Activated naive CD8-positive, alpha-beta T cell treated with anti-CD3 and anti-CD28 coated beads, Interleukin-2, amount 10 ng/mL, durations not matched to agents 7 days and 5 days (primary cell): ENCODE measurements at regions not wholly inside any gene's neighbourhood (a gene's known extent, or its start where the extent isn't known, plus 50 kb on each side); places are given as distances from the start of the nearest gene placed in this dataset.
"Not testable (repeated sequence)": the region's sequence is repeated elsewhere in the genome, so short reads cannot be mapped to it uniquely, and the experiment has no call there.

Source experiments
- ATAC-seq: fragments of 150-1000 bp; cut with Tn5 transposase; one replicate; pipeline ENCODE4 v1.10.0; 2021; ENCODE audit warnings: low read depth, moderate library complexity
- POLR2A ChIA-PET: fragments of 350-600 bp; sonication (Branson Sonifier 250); formaldehyde crosslinking; loops from one replicate; lab custom pipeline; 2021; ENCODE audit warnings: antibody characterized with exemption; lab: Charles Lee
- DNase-seq: peaks from one replicate; pipeline ENCODE4 v3.0.0; 2021
- H3K27ac Mint-ChIP-seq: one replicate; pipeline ENCODE4 v1.8.0; 2022; ENCODE audit warnings: mild to moderate bottlenecking, mixed read lengths
- H3K27me3 Mint-ChIP-seq: one replicate; pipeline ENCODE4 v1.8.0; 2022; ENCODE audit warnings: mild to moderate bottlenecking, moderate library complexity, mixed read lengths
- H3K36me3 Mint-ChIP-seq: one replicate; pipeline ENCODE4 v1.8.0; 2021; ENCODE audit warnings: mild to moderate bottlenecking, mixed read lengths
- H3K4me1 Mint-ChIP-seq: one replicate; pipeline ENCODE4 v1.8.0; 2021; ENCODE audit warnings: mixed read lengths
- H3K4me3 Mint-ChIP-seq: one replicate; pipeline ENCODE4 v1.8.0; 2022; ENCODE audit warnings: mild to moderate bottlenecking, moderate library complexity, mixed read lengths
- H3K9me3 Mint-ChIP-seq: one replicate; pipeline ENCODE4 v1.8.0; 2021; ENCODE audit warnings: mixed read lengths

- Mint-ChIP-seq H3K27me3 (no peaks in the 10 kb centered on the region), H3K27ac (no peak overlapping the region), H3K36me3 (no peaks in the 10 kb centered on the region), H3K4me3 (no peak overlapping the region), H3K4me1 (no peaks in the 10 kb centered on the region), H3K9me3 (peaks cover 10% of the 10 kb centered on the region)
- POLR2A ChIA-PET = no interaction called here
- no peak for DNase-seq
- no peak for ATAC-seq
Observed at GRCh38 chr2:57217013-57217412, 829.6 kb upstream of the VRK2 start.

DNA sequence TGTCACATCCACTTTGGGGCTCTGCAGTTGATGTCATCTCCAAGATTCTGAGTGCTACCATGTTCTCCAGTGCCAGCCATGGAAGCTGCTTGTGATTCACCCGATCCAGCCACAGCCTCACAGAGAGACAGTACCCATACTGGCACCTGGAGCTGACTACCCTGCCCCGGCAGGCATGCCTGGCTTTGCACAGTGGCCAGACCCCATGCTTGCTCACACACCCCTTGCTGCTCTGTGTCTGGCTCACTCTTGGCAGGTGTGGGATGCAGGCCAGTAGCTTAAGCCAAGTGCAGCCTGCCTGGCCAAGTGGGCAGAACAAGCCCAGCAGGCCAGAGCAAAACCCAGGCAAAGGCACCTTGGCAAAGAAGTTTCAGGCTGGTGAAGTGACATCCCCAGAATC, 828.4 kb upstream of the VRK2 start:
- H3K27me3 Mint-ChIP-seq = no peaks in the 10 kb centered on the region

GRCh38 chr2:57229706-57230105, 816.9 kb upstream of the VRK2 start:
- H3K36me3 Mint-ChIP-seq, POLR2A ChIA-PET, H3K9me3 Mint-ChIP-seq, ATAC-seq, DNase-seq, H3K4me3 Mint-ChIP-seq, H3K27ac Mint-ChIP-seq, H3K4me1 Mint-ChIP-seq, H3K27me3 Mint-ChIP-seq: not testable (repeated sequence)

More for the DNA sequence above, 828.4 kb upstream of the VRK2 start:
- Mint-ChIP-seq H3K4me3 (no peak overlapping the region), H3K4me1 (no peaks in the 10 kb centered on the region), H3K27ac (no peak overlapping the region), H3K36me3 (no peaks in the 10 kb centered on the region), H3K9me3 (peaks cover 9% of the 10 kb centered on the region)
- ATAC-seq = no peak
- POLR2A ChIA-PET = no interaction called here
- DNase-seq = no peak

- POLR2A ChIA-PET, H3K27ac Mint-ChIP-seq: not testable (repeated sequence)
Observed at GRCh38 chr2:57232341-57232740, 814.3 kb upstream of the VRK2 start.

GRCh38 chr2:57251495-57251894, 795.1 kb upstream of the VRK2 start:
- H3K9me3 Mint-ChIP-seq = peaks cover 15% of the 10 kb centered on the region
- H3K27me3 Mint-ChIP-seq, H3K36me3 Mint-ChIP-seq, POLR2A ChIA-PET, ATAC-seq, H3K4me1 Mint-ChIP-seq, DNase-seq, H3K27ac Mint-ChIP-seq, H3K4me3 Mint-ChIP-seq: not testable (repeated sequence)

More at GRCh38 chr2:57232341-57232740, 814.3 kb upstream of the VRK2 start:
- H3K36me3 Mint-ChIP-seq, H3K9me3 Mint-ChIP-seq, H3K4me3 Mint-ChIP-seq, H3K4me1 Mint-ChIP-seq, DNase-seq, H3K27me3 Mint-ChIP-seq, ATAC-seq: not testable (repeated sequence)

DNA sequence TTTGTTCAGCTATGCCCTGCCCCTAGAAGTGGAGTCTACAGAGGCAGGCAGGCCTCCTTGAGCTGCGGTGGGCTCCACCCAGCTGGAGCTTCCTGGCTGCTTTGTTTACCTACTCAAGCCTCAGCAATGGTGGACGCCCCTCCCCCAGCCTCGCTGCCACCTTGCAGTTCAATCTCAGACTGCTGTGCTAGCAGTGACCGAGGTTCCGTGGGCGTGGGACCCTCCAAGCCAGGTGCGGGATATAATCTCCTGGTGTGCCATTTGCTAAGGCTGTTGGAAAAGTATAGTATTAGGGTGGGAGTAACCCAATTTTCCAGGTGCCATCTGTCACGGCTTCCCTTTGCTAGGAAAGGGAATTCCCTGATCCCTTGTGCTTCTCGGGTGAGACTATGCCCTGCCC, 770.2 kb upstream of the VRK2 start:
- ATAC-seq, H3K4me3 Mint-ChIP-seq, DNase-seq, H3K27ac Mint-ChIP-seq, H3K27me3 Mint-ChIP-seq, H3K36me3 Mint-ChIP-seq, H3K4me1 Mint-ChIP-seq, POLR2A ChIA-PET: not testable (repeated sequence)
- H3K9me3 Mint-ChIP-seq = peaks cover 14% of the 10 kb centered on the region

DNA sequence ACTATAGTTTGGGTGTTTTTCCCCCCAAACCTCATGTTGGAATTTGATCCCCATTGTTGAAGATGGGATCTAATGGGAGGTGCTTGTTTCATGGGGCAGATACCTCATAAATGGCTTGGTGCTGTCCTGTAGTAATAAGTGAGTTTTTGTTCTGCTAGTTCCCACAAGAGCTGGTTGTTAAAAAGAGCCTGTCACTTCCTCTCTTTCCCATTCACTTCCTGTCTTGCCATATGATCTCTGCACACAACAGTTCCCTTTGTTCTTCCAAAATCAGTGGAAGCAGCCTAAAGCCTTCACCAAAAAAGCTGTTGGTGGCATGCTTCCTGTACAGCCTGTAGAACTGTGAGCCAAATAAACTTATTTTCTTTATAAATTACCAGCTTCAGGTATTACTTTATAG, 768.2 kb upstream of the VRK2 start:
- H3K9me3 Mint-ChIP-seq = peaks cover 15% of the 10 kb centered on the region
- ATAC-seq (no peak), DNase-seq (no peak)
- no peaks in the 10 kb centered on the region for H3K36me3 Mint-ChIP-seq
- no peaks in the 10 kb centered on the region for H3K4me1 Mint-ChIP-seq
- POLR2A ChIA-PET = no interaction called here
- H3K4me3 Mint-ChIP-seq = no peak overlapping the region
- no peaks in the 10 kb centered on the region for H3K27me3 Mint-ChIP-seq
- no peak overlapping the region for H3K27ac Mint-ChIP-seq

DNA sequence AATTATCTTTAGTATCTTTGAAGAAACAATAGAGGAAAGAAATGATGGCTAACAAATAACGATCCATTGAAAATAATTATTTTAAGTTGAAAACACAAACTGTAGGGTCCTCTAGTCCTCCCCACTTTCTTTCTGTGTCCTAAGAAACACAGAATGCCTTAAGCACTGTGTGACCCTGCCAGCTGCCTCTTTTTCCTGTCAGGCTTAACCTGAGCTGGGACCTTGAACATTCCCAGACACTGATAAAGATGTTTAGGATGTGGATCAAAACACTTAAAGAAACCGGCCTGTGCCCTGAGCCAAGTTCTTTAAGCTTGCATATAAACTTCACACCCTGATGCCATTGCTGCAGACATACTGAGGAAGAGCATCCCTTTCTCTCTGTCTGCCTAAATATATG, 755.4 kb upstream of the VRK2 start:
- no peak for ATAC-seq
- Mint-ChIP-seq H3K27ac (no peak overlapping the region), H3K4me3 (no peak overlapping the region), H3K4me1 (no peaks in the 10 kb centered on the region), H3K9me3 (peaks cover 3% of the 10 kb centered on the region), H3K27me3 (no peaks in the 10 kb centered on the region), H3K36me3 (no peaks in the 10 kb centered on the region)
- no peak for DNase-seq
- POLR2A ChIA-PET = no interaction called here

GRCh38 chr2:57296795-57297517, 749.6 kb upstream of the VRK2 start:
- no peak overlapping the region for H3K27ac Mint-ChIP-seq
- no peak for ATAC-seq
- no peaks in the 10 kb centered on the region for H3K9me3 Mint-ChIP-seq
- H3K36me3 Mint-ChIP-seq = no peaks in the 10 kb centered on the region
- H3K27me3 Mint-ChIP-seq = no peaks in the 10 kb centered on the region
- DNase-seq = no peak
- no peaks in the 10 kb centered on the region for H3K4me1 Mint-ChIP-seq
- no peak overlapping the region for H3K4me3 Mint-ChIP-seq
- POLR2A ChIA-PET = no interaction called here

DNA sequence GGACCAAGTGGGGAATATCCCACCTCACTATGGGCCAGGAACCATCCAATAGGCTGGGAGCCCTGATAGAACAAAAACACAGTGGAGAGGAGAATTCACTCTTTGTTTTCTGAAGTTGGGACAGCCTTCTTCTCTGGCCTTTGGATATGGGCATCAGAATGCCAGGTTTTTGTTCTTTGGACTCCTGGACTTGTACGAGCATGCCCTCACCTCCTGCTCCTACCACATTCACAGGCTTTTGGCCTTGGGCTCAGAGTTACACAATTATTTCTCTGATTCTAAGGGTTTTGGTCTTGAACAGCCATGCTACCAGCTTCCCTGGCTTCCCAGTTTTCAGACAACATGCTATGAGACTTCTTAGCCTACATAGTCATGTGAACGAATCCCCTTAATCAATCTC, 732.9 kb upstream of the VRK2 start:
- ATAC-seq = no peak
- Mint-ChIP-seq H3K4me1 (no peaks in the 10 kb centered on the region), H3K27ac (no peak overlapping the region), H3K4me3 (no peak overlapping the region), H3K27me3 (no peaks in the 10 kb centered on the region), H3K9me3 (peaks cover 2% of the 10 kb centered on the region), H3K36me3 (no peaks in the 10 kb centered on the region)
- no peak for DNase-seq
- POLR2A ChIA-PET = no interaction called here

DNA sequence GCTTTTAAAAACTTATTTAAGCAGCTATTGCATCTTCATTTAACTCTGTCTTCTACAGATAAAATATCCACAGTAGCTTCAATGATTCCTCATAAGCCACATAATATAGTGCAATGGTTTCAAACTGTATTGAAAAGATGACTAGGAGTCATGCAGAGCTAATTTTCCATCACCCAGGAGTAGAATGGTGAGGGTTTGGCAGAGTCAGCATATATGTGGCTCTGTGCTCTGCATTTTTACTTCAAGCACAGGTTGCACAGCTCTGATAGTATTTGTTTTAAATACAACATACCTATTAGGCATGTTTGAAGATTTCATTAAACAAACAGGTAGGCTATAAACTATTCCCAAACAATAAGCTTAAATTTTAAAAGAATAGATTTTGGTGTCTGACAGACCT, 731.9 kb upstream of the VRK2 start:
- DNase-seq (no peak), ATAC-seq (no peak)
- peaks cover 2% of the 10 kb centered on the region for H3K9me3 Mint-ChIP-seq
- no peak overlapping the region for H3K27ac Mint-ChIP-seq
- H3K36me3 Mint-ChIP-seq = no peaks in the 10 kb centered on the region
- H3K4me1 Mint-ChIP-seq = no peaks in the 10 kb centered on the region
- POLR2A ChIA-PET = no interaction called here
- H3K27me3 Mint-ChIP-seq = no peaks in the 10 kb centered on the region
- no peak overlapping the region for H3K4me3 Mint-ChIP-seq

GRCh38 chr2:57330447-57330846, 716.2 kb upstream of the VRK2 start:
- Mint-ChIP-seq H3K4me3 (no peak overlapping the region), H3K9me3 (no peaks in the 10 kb centered on the region), H3K27ac (no peak overlapping the region), H3K4me1 (no peaks in the 10 kb centered on the region), H3K36me3 (no peaks in the 10 kb centered on the region), H3K27me3 (no peaks in the 10 kb centered on the region)
- ATAC-seq = no peak
- POLR2A ChIA-PET = no interaction called here
- no peak for DNase-seq

- no peak for DNase-seq
- Mint-ChIP-seq H3K27me3 (no peaks in the 10 kb centered on the region), H3K4me1 (no peaks in the 10 kb centered on the region), H3K4me3 (no peak overlapping the region), H3K9me3 (peaks cover 4% of the 10 kb centered on the region), H3K27ac (no peak overlapping the region), H3K36me3 (no peaks in the 10 kb centered on the region)
- POLR2A ChIA-PET = no interaction called here
- ATAC-seq = no peak
Observed at GRCh38 chr2:57333221-57333620, 713.4 kb upstream of the VRK2 start.

DNA sequence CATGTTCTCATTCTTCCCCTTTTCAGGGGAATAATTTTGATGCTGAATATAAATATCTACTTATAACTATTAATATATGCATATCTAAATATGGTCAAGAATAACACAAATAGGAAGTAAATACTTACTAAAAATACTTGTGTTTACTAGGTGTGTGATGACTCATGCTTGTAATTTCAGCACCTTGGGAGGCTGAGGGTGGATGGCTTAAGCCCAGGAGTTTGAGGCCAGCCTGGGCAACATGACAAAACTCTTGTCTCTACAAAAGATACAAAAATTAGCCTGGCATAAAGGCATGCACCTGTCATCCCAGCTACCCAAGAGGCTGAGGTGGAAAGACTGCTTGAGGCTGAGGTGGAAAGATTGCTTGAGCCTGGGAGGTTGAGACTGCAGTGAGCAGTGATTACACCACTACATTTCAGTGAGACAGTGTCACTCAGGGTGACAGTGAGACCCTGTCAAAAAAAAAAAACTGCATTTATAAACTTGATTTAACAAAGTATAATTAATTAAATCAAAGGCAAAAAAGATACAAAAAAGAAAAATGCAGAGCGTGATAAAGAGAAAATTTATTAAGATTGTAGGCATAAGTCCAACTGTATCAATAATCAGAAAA, 703.1 kb upstream of the VRK2 start:
- no peaks in the 10 kb centered on the region for H3K36me3 Mint-ChIP-seq
- H3K27me3 Mint-ChIP-seq = no peaks in the 10 kb centered on the region
- ATAC-seq (no peak), DNase-seq (no peak)
- no peak overlapping the region for H3K27ac Mint-ChIP-seq
- H3K9me3 Mint-ChIP-seq = peaks cover 21% of the 10 kb centered on the region
- no peak overlapping the region for H3K4me3 Mint-ChIP-seq
- POLR2A ChIA-PET = no interaction called here
- no peaks in the 10 kb centered on the region for H3K4me1 Mint-ChIP-seq
